Gastrocnemius medialis (tissue), 4 donors: ENCODE measurements at regions not wholly inside any gene's neighbourhood (a gene's known extent, or its start where the extent isn't known, plus 50 kb on each side); places are given as distances from the start of the nearest gene placed in this dataset.
"Not testable (repeated sequence)": the region's sequence is repeated elsewhere in the genome, so short reads cannot be mapped to it uniquely, and the experiment has no call there.

Source experiments
- ATAC-seq, 2 donors: fragments of 150-250 bp; one replicate each; pipeline ENCODE4 v1.9.1; 2016
- DNase-seq, 2 donors: peaks; one replicate each; pipeline ENCODE4 v3.0.0-alpha.2; 2019
- H3K27ac ChIP-seq, 4 donors: fragments of 200-600 bp; sonication (generic); 1 replicate in 1 of 4; 2 replicates in 3 of 4; pipeline ENCODE4 v1.5.1; 2016 to 2018; ENCODE audit warnings: mild to moderate bottlenecking in 2 of 4, moderate library complexity in 1 of 4
- H3K27me3 ChIP-seq, 3 donors: fragments of 200-600 bp; sonication (generic) in 2 of 3; 1 replicate in 1 of 3; 2 replicates in 2 of 3; pipeline versions ENCODE4 v1.5.1 to v1.6.0; 2016 to 2019; ENCODE audit warnings: mild to moderate bottlenecking in 1 of 3, moderate library complexity in 1 of 3
- H3K36me3 ChIP-seq, 2 donors: fragments of 200-600 bp; sonication (generic) in 1 of 2; one replicate each; pipeline ENCODE4 v1.5.1; 2017 to 2018
- H3K4me1 ChIP-seq, 2 donors: fragments of 200-600 bp; sonication (generic) in 1 of 2; one replicate each; pipeline ENCODE4 v1.5.1; 2016 to 2017; ENCODE audit warnings: mild to moderate bottlenecking in 2 of 2
- H3K4me3 ChIP-seq, 4 donors: fragments of 200-600 bp; sonication (generic) in 3 of 4; 1 replicate in 1 of 4; 2 replicates in 3 of 4; pipeline ENCODE4 v1.5.1; 2016 to 2019; ENCODE audit warnings: mild to moderate bottlenecking in 2 of 4
- H3K9me3 ChIP-seq, 3 donors: fragments of 200-600 bp; sonication (generic) in 2 of 3; 1 replicate in 1 of 3; 2 replicates in 2 of 3; pipeline ENCODE4 v1.5.1; 2016 to 2019
- CTCF ChIP-seq, 5 experiments: fragments of 450-650 bp in 3 of 5; fragments of 200-600 bp in 2 of 5; sonication (generic) in 2 of 5; IDR thresholded peaks in 4 of 5; conservative IDR thresholded peaks in 1 of 5; 1 replicate in 4 of 5; 2 replicates in 1 of 5; pipeline ENCODE4 v1.5.1; 2016 to 2019; ENCODE audit warnings: antibody characterized with exemption in 5 of 5, mild to moderate bottlenecking in 3 of 5, moderate library complexity in 3 of 5
- POLR2A ChIP-seq, 2 donors: fragments of 450-650 bp; IDR thresholded peaks; one replicate each; pipeline ENCODE4 v1.6.1; 2017; ENCODE audit warnings: antibody characterized with exemption in 2 of 2, mild to moderate bottlenecking in 2 of 2, moderate library complexity in 2 of 2
- in situ Hi-C, 4 donors: fragments of 200-750 bp; cut with MboI; loops; one replicate each; pipeline versions ENCODE4 v1.15.0 to v1.8.0; 2017; ENCODE audit warnings: low sequenced_read_pairs in 4 of 4
- intact Hi-C: fragments of 100-400 bp; cut with DNase I; formaldehyde crosslinking; loops from one replicate; pipeline ENCODE4 v1.15.1; 2023; ENCODE audit warnings: low total_unique reads

GRCh38 chr11:38759394-38759793 is 2161.4 kb upstream of the RAG2 start:
- intact Hi-C loops = no loop called here
- Histone ChIP-seq H3K36me3 (no peaks in the 10 kb centered on the region), H3K27ac (no peak overlapping the region), H3K27me3 (no peaks in the 10 kb centered on the region), H3K4me1 (no peaks in the 10 kb centered on the region), H3K9me3 (no peaks in the 10 kb centered on the region), H3K4me3 (no peak overlapping the region)
- ATAC-seq (no peak), DNase-seq (no peak)
- TF ChIP-seq CTCF (IDR thresholded peaks at IDR 0.05 in 4 of 5, conservative IDR thresholded peaks at IDR 0.05 in 1 of 5) = no peak
- TF ChIP-seq POLR2A (IDR thresholded peaks at IDR 0.05) = no peak
- in situ Hi-C loops = no loop called here

GRCh38 chr11:38756537-38756936 is 2158.5 kb upstream of the RAG2 start:
- H3K4me1 ChIP-seq = no peaks in the 10 kb centered on the region
- H3K27me3 ChIP-seq = no peaks in the 10 kb centered on the region
- no peak overlapping the region for H3K4me3 ChIP-seq
- TF ChIP-seq POLR2A (IDR thresholded peaks at IDR 0.05) (no peak), CTCF (IDR thresholded peaks at IDR 0.05 in 4 of 5, conservative IDR thresholded peaks at IDR 0.05 in 1 of 5) (no peak)
- H3K36me3 ChIP-seq = no peaks in the 10 kb centered on the region
- H3K9me3 ChIP-seq = no peaks in the 10 kb centered on the region
- no peak for ATAC-seq
- intact Hi-C loops (no loop called here), in situ Hi-C loops (no loop called here)
- H3K27ac ChIP-seq = no peak overlapping the region
- no peak for DNase-seq

- H3K9me3 ChIP-seq = no peaks in the 10 kb centered on the region
- intact Hi-C loops (no loop called here), in situ Hi-C loops (no loop called here)
- DNase-seq (no peak), ATAC-seq (no peak)
- no peaks in the 10 kb centered on the region for H3K4me1 ChIP-seq
- H3K36me3 ChIP-seq = no peaks in the 10 kb centered on the region
- no peak overlapping the region for H3K4me3 ChIP-seq
- no peak overlapping the region for H3K27ac ChIP-seq
- H3K27me3 ChIP-seq = no peaks in the 10 kb centered on the region
- TF ChIP-seq POLR2A (IDR thresholded peaks at IDR 0.05) (no peak), CTCF (IDR thresholded peaks at IDR 0.05 in 4 of 5, conservative IDR thresholded peaks at IDR 0.05 in 1 of 5) (no peak)
Measured at GRCh38 chr11:38751421-38751820, 2153.4 kb upstream of the RAG2 start.

- intact Hi-C loops, H3K27ac ChIP-seq, in situ Hi-C loops, H3K4me1 ChIP-seq, H3K36me3 ChIP-seq, DNase-seq, H3K4me3 ChIP-seq, H3K27me3 ChIP-seq, H3K9me3 ChIP-seq, ATAC-seq: not testable (repeated sequence)
Measured at GRCh38 chr11:38746516-38746915, 2148.5 kb upstream of the RAG2 start.

GRCh38 chr11:38723361-38723760 is 2125.3 kb upstream of the RAG2 start:
- intact Hi-C loops = no loop called here
- TF ChIP-seq CTCF (IDR thresholded peaks at IDR 0.05 in 4 of 5, conservative IDR thresholded peaks at IDR 0.05 in 1 of 5) (no peak), POLR2A (IDR thresholded peaks at IDR 0.05) (no peak)
- H3K27ac ChIP-seq = no peak overlapping the region
- H3K9me3 ChIP-seq = no peaks in the 10 kb centered on the region
- no peaks in the 10 kb centered on the region for H3K27me3 ChIP-seq
- H3K36me3 ChIP-seq = no peaks in the 10 kb centered on the region
- in situ Hi-C loops = no loop called here
- H3K4me3 ChIP-seq = no peak overlapping the region
- H3K4me1 ChIP-seq = no peaks in the 10 kb centered on the region
- DNase-seq (no peak), ATAC-seq (no peak)
